Neuronal stem cell (in vitro differentiated cells): ENCODE measurements at regions not wholly inside any gene's neighbourhood (a gene's known extent, or its start where the extent isn't known, plus 50 kb on each side); places are given as distances from the start of the nearest gene placed in this dataset.

Source experiments
- DNase-seq: peaks from one replicate; pipeline ENCODE4 v3.0.0-alpha.2; 2013; ENCODE audit warnings: low spot score
- H2AFZ ChIP-seq: one replicate; pipeline ENCODE4 v1.6.1; 2013; ENCODE audit warnings: mild to moderate bottlenecking, low read length, inconsistent platforms
- H2AK5ac ChIP-seq: 2 replicates; pipeline ENCODE4 v1.6.1; 2013; ENCODE audit warnings: low read depth, mild to moderate bottlenecking, inconsistent platforms, low read length, moderate library complexity, mixed read lengths
- H2BK120ac ChIP-seq: 2 replicates; pipeline ENCODE4 v1.6.1; 2013; ENCODE audit warnings: low read depth, mild to moderate bottlenecking, inconsistent platforms, low read length, moderate library complexity, mixed read lengths
- H2BK12ac ChIP-seq: one replicate; pipeline ENCODE4 v1.6.1; 2013; ENCODE audit warnings: low read length, inconsistent platforms
- H2BK15ac ChIP-seq: 2 replicates; pipeline ENCODE4 v1.6.1; 2013; ENCODE audit warnings: mild to moderate bottlenecking, low read length, inconsistent platforms, mixed read lengths
- H2BK5ac ChIP-seq: one replicate; pipeline ENCODE4 v1.6.1; 2013; ENCODE audit warnings: inconsistent platforms, mild to moderate bottlenecking, low read length, moderate library complexity
- H3K14ac ChIP-seq: one replicate; pipeline ENCODE4 v1.6.1; 2013; ENCODE audit warnings: low read length, inconsistent platforms
- H3K18ac ChIP-seq: 2 replicates; pipeline ENCODE4 v1.6.1; 2013; ENCODE audit warnings: low read length, inconsistent platforms
- H3K23ac ChIP-seq: 2 replicates; pipeline ENCODE4 v1.6.1; 2013; ENCODE audit warnings: low read depth, mild to moderate bottlenecking, mixed read lengths, low read length, inconsistent platforms; ENCODE audit not compliant: poor library complexity
- H3K27ac ChIP-seq: replicated peaks from 3 replicates; pipeline ENCODE4 v1.5.1; 2013; ENCODE audit warnings: low read length, inconsistent platforms
- H3K27me3 ChIP-seq, 3 experiments: 2 replicates each; pipeline ENCODE4 v1.6.1; 2013; ENCODE audit warnings: low read length in 3 of 3, mild to moderate bottlenecking in 2 of 3, inconsistent platforms in 1 of 3, low read depth in 1 of 3, mixed read lengths in 1 of 3, moderate library complexity in 1 of 3; ENCODE audit not compliant: control insufficient read depth in 3 of 3, insufficient read depth in 3 of 3
- H3K36me3 ChIP-seq, 2 donors: replicated peaks in 1 of 2; 2 replicates each; pipeline ENCODE4 v1.6.1; 2013; ENCODE audit warnings: low read length in 2 of 2; ENCODE audit not compliant: control insufficient read depth in 2 of 2, insufficient read depth in 2 of 2
- H3K4ac ChIP-seq: 2 replicates; pipeline ENCODE4 v1.6.1; 2013; ENCODE audit warnings: inconsistent platforms, mild to moderate bottlenecking, low read length, moderate library complexity
- H3K4me1 ChIP-seq, 2 donors: 1 replicate in 1 of 2; 2 replicates in 1 of 2; pipeline ENCODE4 v1.6.1; 2013; ENCODE audit warnings: low read length in 2 of 2, low read depth in 1 of 2; ENCODE audit not compliant: control insufficient read depth in 2 of 2, insufficient read depth in 1 of 2
- H3K4me2 ChIP-seq: one replicate; pipeline ENCODE4 v1.6.1; 2013; ENCODE audit warnings: mild to moderate bottlenecking, low read length, inconsistent platforms; ENCODE audit not compliant: insufficient read depth, poor library complexity, severe bottlenecking
- H3K4me3 ChIP-seq, 2 donors: 2 replicates each; pipeline ENCODE4 v1.5.1; 2013; ENCODE audit warnings: low read length in 2 of 2, mild to moderate bottlenecking in 2 of 2, inconsistent platforms in 1 of 2, moderate library complexity in 1 of 2
- H3K79me1 ChIP-seq: one replicate; pipeline ENCODE4 v1.6.1; 2013; ENCODE audit warnings: low read depth, mild to moderate bottlenecking, inconsistent platforms, low read length, moderate library complexity
- H3K9ac ChIP-seq: one replicate; pipeline ENCODE4 v1.6.1; 2013; ENCODE audit warnings: mild to moderate bottlenecking, low read depth, low read length, inconsistent platforms; ENCODE audit not compliant: poor library complexity
- H3K9me3 ChIP-seq, 2 donors: replicated peaks in 1 of 2; 2 replicates each; pipeline versions ENCODE3 to v1.6.1; 2013; ENCODE audit warnings: low read length in 2 of 2, mild to moderate bottlenecking in 2 of 2, inconsistent platforms in 1 of 2, low read depth in 1 of 2, mixed read lengths in 1 of 2, moderate library complexity in 1 of 2; ENCODE audit not compliant: control insufficient read depth in 2 of 2, insufficient read depth in 1 of 2
- H4K8ac ChIP-seq: one replicate; pipeline ENCODE4 v1.6.1; 2013; ENCODE audit warnings: low read depth, mild to moderate bottlenecking, inconsistent platforms, low read length, moderate library complexity
- H4K91ac ChIP-seq: one replicate; pipeline ENCODE4 v1.6.1; 2013; ENCODE audit warnings: low read length, low read depth, mild to moderate bottlenecking, inconsistent platforms; ENCODE audit not compliant: poor library complexity
- WGBS, 2 donors: extraction: QIAGEN DNeasy Blood & Tissue Kit; methylation state at CpG; one replicate each; pipeline ENCODE4 v1.1.7; 2013; ENCODE audit warnings: missing lambda C conversion rate in 2 of 2, mixed read lengths in 1 of 2; ENCODE audit not compliant: insufficient read length in 2 of 2, insufficient replicate concordance in 1 of 2; ENCODE audit errors: extremely low coverage in 2 of 2; 5-methylcytosine and 5-hydroxymethylcytosine counted together

GRCh38 chr5:74054139-74054538 is 428.1 kb downstream of the ARHGEF28 start:
- peaks cover 2 to 14% of the 10 kb centered on the region in 2 donors for H3K4me1 ChIP-seq
- H4K91ac ChIP-seq: no peak overlapping the region
- no peak overlapping the region for H2BK12ac ChIP-seq
- no peak overlapping the region for H3K18ac ChIP-seq
- no peak overlapping the region for H2AK5ac ChIP-seq
- H3K23ac ChIP-seq: no peak overlapping the region
- H3K36me3 ChIP-seq: no peaks in the 10 kb centered on the region
- DNase-seq: no peak
- H4K8ac ChIP-seq: no peak overlapping the region
- H3K27me3 ChIP-seq: peaks cover 0 to 4% (median 0%) of the 10 kb centered on the region in 3 experiments
- H2BK5ac ChIP-seq: no peak overlapping the region
- no peak overlapping the region for H2BK15ac ChIP-seq
- no peak overlapping the region for H3K14ac ChIP-seq
- H3K4me2 ChIP-seq: no peak overlapping the region
- no CpG with 5 or more reads among the region's 5 CpGs for WGBS, 2 donors
- no peak overlapping the region for H3K9ac ChIP-seq
- peaks cover 0 to 2% of the 10 kb centered on the region in 2 donors for H3K9me3 ChIP-seq
- no peak overlapping the region for H2BK120ac ChIP-seq
- no peak overlapping the region for H3K4me3 ChIP-seq
- H3K4ac ChIP-seq: no peak overlapping the region
- no peaks in the 10 kb centered on the region for H3K79me1 ChIP-seq
- no peak overlapping the region for H3K27ac ChIP-seq
- H2AFZ ChIP-seq: no peak overlapping the region

- H2BK15ac ChIP-seq: no peak overlapping the region
Measured at GRCh38 chr5:74052441-74053221, 426.6 kb downstream of the ARHGEF28 start.

GRCh38 chr5:74051076-74051475 is 425.1 kb downstream of the ARHGEF28 start:
- H3K9ac ChIP-seq: no peak overlapping the region
- no peaks in the 10 kb centered on the region for H3K36me3 ChIP-seq
- no peak overlapping the region for H2BK5ac ChIP-seq
- no peak overlapping the region for H2BK15ac ChIP-seq
- H4K91ac ChIP-seq: no peak overlapping the region
- H3K79me1 ChIP-seq: no peaks in the 10 kb centered on the region
- peaks cover 2 to 13% of the 10 kb centered on the region in 2 donors for H3K4me1 ChIP-seq
- peaks cover 2% of the 10 kb centered on the region in 2 donors for H3K9me3 ChIP-seq
- no peak overlapping the region for H3K23ac ChIP-seq
- H2BK120ac ChIP-seq: no peak overlapping the region
- H2BK12ac ChIP-seq: no peak overlapping the region
- no peak overlapping the region for H2AK5ac ChIP-seq
- no CpG with 5 or more reads among the region's 2 CpGs for WGBS, 2 donors
- H3K27ac ChIP-seq: no peak overlapping the region
- H3K27me3 ChIP-seq: peaks cover 0 to 4% (median 0%) of the 10 kb centered on the region in 3 experiments
- H2AFZ ChIP-seq: no peak overlapping the region
- H4K8ac ChIP-seq: no peak overlapping the region
- H3K14ac ChIP-seq: no peak overlapping the region
- no peak overlapping the region for H3K4me3 ChIP-seq
- no peak overlapping the region for H3K4ac ChIP-seq
- H3K4me2 ChIP-seq: no peak overlapping the region
- no peak for DNase-seq
- H3K18ac ChIP-seq: no peak overlapping the region

More at GRCh38 chr5:74052441-74053221, 426.6 kb downstream of the ARHGEF28 start:
- no peak overlapping the region for H3K4me3 ChIP-seq
- H2AK5ac ChIP-seq: no peak overlapping the region
- H3K4me1 ChIP-seq: peaks cover 2 to 14% of the 10 kb centered on the region in 2 donors
- H3K4me2 ChIP-seq: no peak overlapping the region
- H3K9ac ChIP-seq: no peak overlapping the region
- no peak overlapping the region for H4K91ac ChIP-seq
- peaks cover 0 to 4% (median 0%) of the 10 kb centered on the region in 3 experiments for H3K27me3 ChIP-seq
- no peak overlapping the region for H2BK5ac ChIP-seq
- H3K9me3 ChIP-seq: peaks cover 2% of the 10 kb centered on the region in 2 donors
- H2BK120ac ChIP-seq: no peak overlapping the region
- no peak overlapping the region for H3K18ac ChIP-seq
- H3K23ac ChIP-seq: no peak overlapping the region
- no peak overlapping the region for H2BK12ac ChIP-seq
- no peak overlapping the region for H3K4ac ChIP-seq
- no peak overlapping the region for H2AFZ ChIP-seq
- no peak overlapping the region for H4K8ac ChIP-seq
- no peaks in the 10 kb centered on the region for H3K36me3 ChIP-seq
- DNase-seq: no peak
- no CpG with 5 or more reads among the region's 7 CpGs for WGBS, 2 donors
- no peak overlapping the region for H3K27ac ChIP-seq
- no peak overlapping the region for H3K14ac ChIP-seq
- H3K79me1 ChIP-seq: no peaks in the 10 kb centered on the region

- Histone ChIP-seq H3K27ac (no peak overlapping the region), H3K9ac (no peak overlapping the region), H3K4ac (no peak overlapping the region), H4K8ac (no peak overlapping the region), H3K18ac (no peak overlapping the region), H2BK120ac (no peak overlapping the region), H2AFZ (no peak overlapping the region), H3K36me3 (no peaks in the 10 kb centered on the region), H3K4me3 (no peak overlapping the region), H3K14ac (no peak overlapping the region), H3K27me3 (no peaks in the 10 kb centered on the region), H3K4me2 (no peak overlapping the region), H3K4me1 (peaks cover 0 to 2% of the 10 kb centered on the region in 2 donors), H2BK5ac (no peak overlapping the region), H2AK5ac (no peak overlapping the region), H3K9me3 (peaks cover 2% of the 10 kb centered on the region in 2 donors), H3K79me1 (no peaks in the 10 kb centered on the region), H2BK15ac (no peak overlapping the region), H3K23ac (no peak overlapping the region), H2BK12ac (no peak overlapping the region), H4K91ac (no peak overlapping the region)
- no peak for DNase-seq
- no CpG with 5 or more reads among the region's 5 CpGs for WGBS, 2 donors
Measured at GRCh38 chr5:74044936-74045335, 418.9 kb downstream of the ARHGEF28 start.
